Upper lobe of left lung (tissue), 6 donors: ENCODE measurements at regions not wholly inside any gene's neighbourhood (a gene's known extent, or its start where the extent isn't known, plus 50 kb on each side); places are given as distances from the start of the nearest gene placed in this dataset.

ENCODE experiments used
- ATAC-seq, 2 donors: fragments of 200-7000 bp; cut with Tn5 transposase; one replicate each; pipeline ENCODE4 v1.9.1; 2022; ENCODE audit warnings: mild to moderate bottlenecking in 2 of 2, moderate library complexity in 2 of 2; ENCODE audit not compliant: low FRiP score in 2 of 2
- DNase-seq, 2 donors: peaks; one replicate each; pipeline ENCODE4 v3.0.0-alpha.2; 2019 to 2020
- H3K27ac ChIP-seq, 4 donors: fragments of 200-600 bp; sonication (generic); one replicate each; pipeline ENCODE4 v1.5.1; 2016 to 2019
- H3K27me3 ChIP-seq, 4 donors: fragments of 200-600 bp; sonication (generic); one replicate each; pipeline ENCODE4 v1.5.1; 2017 to 2019
- H3K36me3 ChIP-seq, 4 donors: fragments of 200-600 bp; sonication (generic); one replicate each; pipeline ENCODE4 v1.5.1; 2016 to 2019
- H3K4me1 ChIP-seq, 4 donors: fragments of 200-600 bp; sonication (generic); one replicate each; pipeline ENCODE4 v1.5.1; 2018 to 2019
- H3K4me3 ChIP-seq, 4 donors: fragments of 200-600 bp; sonication (generic); one replicate each; pipeline ENCODE4 v1.5.1; 2017 to 2019; ENCODE audit warnings: mild to moderate bottlenecking in 2 of 4, moderate library complexity in 1 of 4
- H3K9me3 ChIP-seq, 4 donors: fragments of 200-600 bp; sonication (generic); one replicate each; pipeline ENCODE4 v1.5.1; 2018 to 2019
- EP300 ChIP-seq, 4 donors: sonication (generic); formaldehyde crosslinking; IDR thresholded peaks; one replicate each; pipeline ENCODE4 v1.5.1; 2017; ENCODE audit warnings: antibody characterized with exemption in 4 of 4, control low read depth in 2 of 4
- POLR2A ChIP-seq, 4 donors: fragments of 450-650 bp; IDR thresholded peaks; one replicate each; pipeline ENCODE4 v1.5.1; 2016 to 2017; ENCODE audit warnings: antibody characterized with exemption in 4 of 4, mild to moderate bottlenecking in 2 of 4
- POLR2AphosphoS5 ChIP-seq, 2 donors: sonication (generic); formaldehyde crosslinking; IDR thresholded peaks; one replicate each; pipeline ENCODE4 v1.5.1; 2017; ENCODE audit warnings: antibody characterized with exemption in 2 of 2
- WGBS, 2 donors: methylation state at CpG; one replicate each; pipeline ENCODE4 v1.1.5; 2017 to 2018; 5-methylcytosine and 5-hydroxymethylcytosine counted together
- TF ChIP-seq, protein P1 (sequence below), 6 experiments: fragments of 450-650 bp in 4 of 6; fragments of 200-600 bp in 2 of 6; sonication (generic) in 2 of 6; IDR thresholded peaks; one replicate each; pipeline ENCODE4 v1.5.1; 2016 to 2019; ENCODE audit warnings: antibody characterized with exemption in 6 of 6
- donor health status: DM: no; HTN: no; CAD: no; lungs with moderate emphysema.
- donor health status: DM: no; HTN: yes; CAD: no; lungs with severe emphysema.

DNA sequence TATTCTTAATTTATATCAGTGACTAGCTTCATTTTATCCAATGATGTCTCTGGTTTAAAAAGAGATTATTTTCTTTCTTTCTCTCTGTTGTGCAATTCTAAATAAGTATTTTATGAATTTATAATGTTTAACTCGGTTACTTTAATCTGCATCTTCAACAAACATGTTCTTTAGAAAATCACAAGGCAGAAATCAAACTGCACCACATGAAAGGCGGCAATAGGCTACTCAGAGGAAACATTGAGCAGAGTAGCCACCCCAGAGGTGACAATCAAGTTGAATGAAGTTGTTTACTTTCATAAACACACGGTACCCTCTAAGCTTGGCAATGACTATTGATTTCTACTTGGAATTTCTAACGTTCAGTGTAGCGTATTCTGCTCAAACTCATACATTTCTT lies 677.8 kb upstream of the ROBO1 start:
- H3K36me3 ChIP-seq = no peaks in the 10 kb centered on the region
- no peaks in the 10 kb centered on the region for H3K27me3 ChIP-seq
- no peaks in the 10 kb centered on the region for H3K4me1 ChIP-seq
- no peaks in the 10 kb centered on the region for H3K9me3 ChIP-seq
- DNase-seq = no peak
- H3K27ac ChIP-seq = no peak overlapping the region
- 61 to 78% methylated on average over 5 of the region's 5 CpGs for WGBS, 2 donors
- H3K4me3 ChIP-seq = no peak overlapping the region
- ATAC-seq = no peak
- TF ChIP-seq POLR2AphosphoS5 (IDR thresholded peaks at IDR 0.05) (no peak), EP300 (IDR thresholded peaks at IDR 0.05) (no peak), POLR2A (IDR thresholded peaks at IDR 0.05) (no peak)
- TF ChIP-seq, protein P1, sequence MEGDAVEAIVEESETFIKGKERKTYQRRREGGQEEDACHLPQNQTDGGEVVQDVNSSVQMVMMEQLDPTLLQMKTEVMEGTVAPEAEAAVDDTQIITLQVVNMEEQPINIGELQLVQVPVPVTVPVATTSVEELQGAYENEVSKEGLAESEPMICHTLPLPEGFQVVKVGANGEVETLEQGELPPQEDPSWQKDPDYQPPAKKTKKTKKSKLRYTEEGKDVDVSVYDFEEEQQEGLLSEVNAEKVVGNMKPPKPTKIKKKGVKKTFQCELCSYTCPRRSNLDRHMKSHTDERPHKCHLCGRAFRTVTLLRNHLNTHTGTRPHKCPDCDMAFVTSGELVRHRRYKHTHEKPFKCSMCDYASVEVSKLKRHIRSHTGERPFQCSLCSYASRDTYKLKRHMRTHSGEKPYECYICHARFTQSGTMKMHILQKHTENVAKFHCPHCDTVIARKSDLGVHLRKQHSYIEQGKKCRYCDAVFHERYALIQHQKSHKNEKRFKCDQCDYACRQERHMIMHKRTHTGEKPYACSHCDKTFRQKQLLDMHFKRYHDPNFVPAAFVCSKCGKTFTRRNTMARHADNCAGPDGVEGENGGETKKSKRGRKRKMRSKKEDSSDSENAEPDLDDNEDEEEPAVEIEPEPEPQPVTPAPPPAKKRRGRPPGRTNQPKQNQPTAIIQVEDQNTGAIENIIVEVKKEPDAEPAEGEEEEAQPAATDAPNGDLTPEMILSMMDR (IDR thresholded peaks at IDR 0.05) = no peak

DNA sequence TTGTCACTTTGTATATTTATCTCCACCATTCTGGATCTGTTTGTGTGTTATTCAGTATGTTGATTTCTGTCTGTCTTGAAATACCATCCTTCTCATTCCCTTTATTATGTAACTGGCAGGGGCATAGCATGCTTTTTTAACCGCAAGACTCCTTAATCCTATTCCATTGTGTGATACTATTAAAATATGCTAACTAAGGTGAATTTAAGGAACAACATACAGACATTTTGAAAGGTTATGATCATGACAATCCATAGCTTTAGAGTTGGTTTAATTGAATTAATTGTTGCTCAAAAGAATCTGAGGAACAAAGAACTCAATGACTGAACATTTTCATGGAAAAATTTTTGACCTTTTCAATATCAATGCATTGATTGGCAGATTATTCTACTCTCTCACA lies 677.3 kb upstream of the ROBO1 start:
- DNase-seq = no peak
- Histone ChIP-seq H3K4me1 (no peaks in the 10 kb centered on the region), H3K36me3 (no peaks in the 10 kb centered on the region), H3K9me3 (no peaks in the 10 kb centered on the region), H3K27me3 (no peaks in the 10 kb centered on the region), H3K27ac (no peak overlapping the region), H3K4me3 (no peak overlapping the region)
- TF ChIP-seq POLR2AphosphoS5 (IDR thresholded peaks at IDR 0.05) = no peak
- TF ChIP-seq POLR2A (IDR thresholded peaks at IDR 0.05) = no peak
- TF ChIP-seq EP300 (IDR thresholded peaks at IDR 0.05) = no peak
- TF ChIP-seq, protein P1 (IDR thresholded peaks at IDR 0.05) = no peak
- no peak for ATAC-seq
- WGBS, 2 donors = 63 to 79% methylated on average over 1 of the region's 1 CpG

DNA sequence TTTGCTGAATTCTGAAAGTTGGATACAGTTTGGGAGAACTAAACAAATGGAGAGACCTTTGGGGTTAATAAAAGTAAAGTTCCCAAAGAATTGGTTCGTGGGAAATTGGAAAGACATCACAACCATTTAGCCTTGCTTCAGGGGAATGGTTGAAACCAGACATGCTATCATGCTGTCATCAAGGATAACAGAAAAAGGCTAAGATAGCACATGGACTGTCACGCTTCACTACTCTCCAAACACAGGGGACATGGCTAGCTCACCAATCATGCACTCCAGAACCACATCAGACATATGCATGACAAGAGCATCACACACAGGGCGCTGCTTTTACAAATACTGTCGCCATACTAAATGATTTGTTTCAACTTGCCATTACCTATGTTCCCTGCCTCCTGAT lies 671.7 kb upstream of the ROBO1 start:
- no peak for DNase-seq
- Histone ChIP-seq H3K9me3 (no peaks in the 10 kb centered on the region), H3K4me3 (no peak overlapping the region), H3K36me3 (no peaks in the 10 kb centered on the region), H3K4me1 (no peaks in the 10 kb centered on the region), H3K27ac (no peak overlapping the region), H3K27me3 (no peaks in the 10 kb centered on the region)
- ATAC-seq = no peak
- 68 to 75% methylated on average over 4 of the region's 4 CpGs for WGBS, 2 donors
- no peak for TF ChIP-seq POLR2A (IDR thresholded peaks at IDR 0.05)

DNA sequence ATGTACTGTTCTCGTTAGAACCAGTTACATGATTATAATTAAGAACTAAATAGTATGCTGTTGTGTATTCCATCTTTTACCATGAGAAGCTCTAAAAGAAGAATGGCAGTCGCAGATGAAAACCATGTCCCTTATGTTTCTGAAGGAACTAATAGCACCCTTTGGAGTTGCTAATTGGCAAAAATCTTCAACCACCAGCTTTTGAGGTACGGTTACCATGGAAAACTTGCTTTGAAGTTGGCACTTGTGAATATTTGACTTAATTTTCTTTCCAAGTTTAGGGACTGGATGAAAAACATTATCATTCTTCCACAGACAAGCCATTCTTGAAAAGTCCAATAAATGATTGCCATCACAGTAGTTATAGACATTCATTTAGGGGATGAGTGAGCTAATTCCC lies 666.6 kb upstream of the ROBO1 start:
- 82 to 86% methylated on average over 3 of the region's 3 CpGs for WGBS, 2 donors
- Histone ChIP-seq H3K36me3 (no peaks in the 10 kb centered on the region), H3K9me3 (no peaks in the 10 kb centered on the region), H3K4me1 (no peaks in the 10 kb centered on the region), H3K27ac (no peak overlapping the region), H3K27me3 (no peaks in the 10 kb centered on the region), H3K4me3 (no peak overlapping the region)
- DNase-seq (no peak), ATAC-seq (no peak)
- TF ChIP-seq POLR2A (IDR thresholded peaks at IDR 0.05) = no peak
- no peak for TF ChIP-seq EP300 (IDR thresholded peaks at IDR 0.05)
- no peak for TF ChIP-seq POLR2AphosphoS5 (IDR thresholded peaks at IDR 0.05)
- TF ChIP-seq, protein P1 (IDR thresholded peaks at IDR 0.05) = no peak

DNA sequence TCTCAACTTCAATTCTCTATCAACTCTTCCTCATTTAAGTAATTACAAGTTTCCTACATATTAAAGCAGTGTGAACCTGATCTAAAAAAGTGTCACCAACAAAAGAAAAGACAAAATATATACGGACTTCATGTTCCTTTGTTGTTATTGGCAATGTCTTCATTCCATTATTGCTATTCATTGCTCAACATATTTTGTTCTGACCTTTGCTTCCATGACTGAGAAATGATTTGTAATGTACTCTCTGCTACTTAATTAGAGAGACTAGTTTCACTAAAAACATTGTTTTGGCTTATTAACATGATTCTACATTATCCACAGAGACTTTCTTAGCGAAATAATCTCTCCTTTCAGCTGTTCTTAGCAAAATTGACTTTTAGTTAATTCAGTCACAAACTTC lies 657.2 kb upstream of the ROBO1 start:
- no peaks in the 10 kb centered on the region for H3K36me3 ChIP-seq
- DNase-seq (no peak), ATAC-seq (no peak)
- H3K4me3 ChIP-seq = no peak overlapping the region
- H3K4me1 ChIP-seq = no peaks in the 10 kb centered on the region
- H3K27ac ChIP-seq = no peak overlapping the region
- TF ChIP-seq EP300 (IDR thresholded peaks at IDR 0.05) (no peak), POLR2AphosphoS5 (IDR thresholded peaks at IDR 0.05) (no peak), POLR2A (IDR thresholded peaks at IDR 0.05) (no peak)
- TF ChIP-seq, protein P1 (IDR thresholded peaks at IDR 0.05) = no peak
- no peaks in the 10 kb centered on the region for H3K27me3 ChIP-seq
- WGBS, 2 donors = 32 to 44% methylated on average over 2 of the region's 2 CpGs
- no peaks in the 10 kb centered on the region for H3K9me3 ChIP-seq
